HAP-1 (cell line): ENCODE measurements at regions not wholly inside any gene's neighbourhood (a gene's known extent, or its start where the extent isn't known, plus 50 kb on each side); places are given as distances from the start of the nearest gene placed in this dataset.

Experiments used
- DNase-seq, 2 experiments: peaks; one replicate each; pipeline ENCODE4 v3.0.0-alpha.2; 2016 to 2020; ENCODE audit warnings: low spot score in 2 of 2
- H3K27me3 ChIP-seq: fragments of 250-450 bp; sonication (Bioruptor Pico); 2 replicates; pipeline ENCODE4 v1.5.1; 2020; ENCODE audit warnings: low read depth, mild to moderate bottlenecking, moderate library complexity
- H3K36me3 ChIP-seq: fragments of 250-450 bp; sonication (Bioruptor Pico); replicated peaks from 2 replicates; pipeline ENCODE4 v1.5.1; 2020; ENCODE audit warnings: mild to moderate bottlenecking
- H3K4me1 ChIP-seq: fragments of 250-450 bp; sonication (Bioruptor Pico); 2 replicates; pipeline ENCODE4 v1.5.1; 2020; ENCODE audit warnings: mild to moderate bottlenecking
- H3K4me3 ChIP-seq: fragments of 250-450 bp; sonication (Bioruptor Pico); 2 replicates; pipeline ENCODE4 v1.5.1; 2020; ENCODE audit warnings: mild to moderate bottlenecking, moderate library complexity
- H3K9me3 ChIP-seq: fragments of 250-450 bp; sonication (Bioruptor Pico); 2 replicates; pipeline ENCODE4 v1.5.1; 2020; ENCODE audit warnings: mild to moderate bottlenecking, moderate library complexity
- in situ Hi-C: fragments of 300-500 bp; cut with MboI; formaldehyde crosslinking; loops from 3 replicates; pipeline ENCODE4 v1.14.3; 2020; ENCODE audit warnings: low sequenced_read_pairs, inconsistent platforms, mixed read lengths

DNA sequence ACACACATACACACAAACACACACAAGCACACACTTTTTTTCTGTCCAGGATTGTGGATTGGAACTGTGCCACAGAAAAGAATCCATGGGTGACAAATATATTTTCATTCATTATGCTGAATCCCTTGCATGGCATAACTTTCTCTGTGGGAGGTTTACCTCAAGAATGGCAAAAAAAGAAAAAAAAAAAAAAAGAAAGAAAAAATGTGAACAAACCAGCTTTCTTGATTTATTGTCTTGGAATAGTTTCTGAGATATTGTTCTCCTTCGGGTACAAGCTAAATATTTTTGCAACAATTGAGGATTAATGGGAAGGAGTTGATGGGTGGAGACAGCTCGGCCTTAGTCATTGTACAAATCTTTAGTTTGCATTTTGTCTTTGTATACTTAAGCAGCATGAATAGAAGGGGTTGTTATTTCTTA is 153.1 kb downstream of the GMNC start:
- H3K4me3 ChIP-seq, result no peak overlapping the region
- H3K36me3 ChIP-seq, result no peaks in the 10 kb centered on the region
- in situ Hi-C loops, result no loop called here
- no peaks in the 10 kb centered on the region for H3K9me3 ChIP-seq
- H3K27me3 ChIP-seq, result no peaks in the 10 kb centered on the region
- H3K4me1 ChIP-seq, result peaks cover 26% of the 10 kb centered on the region
- peak; percentile 9 to 69 for DNase-seq
